Activated CD4-positive, alpha-beta T cell treated with anti-CD3 and anti-CD28 coated beads for 48 hours (primary cell): ENCODE measurements at regions not wholly inside any gene's neighbourhood (a gene's known extent, or its start where the extent isn't known, plus 50 kb on each side); places are given as distances from the start of the nearest gene placed in this dataset.

ENCODE experiments used
- DNase-seq: peaks from one replicate; pipeline ENCODE4 v3.0.0-alpha.2; 2020

DNA sequence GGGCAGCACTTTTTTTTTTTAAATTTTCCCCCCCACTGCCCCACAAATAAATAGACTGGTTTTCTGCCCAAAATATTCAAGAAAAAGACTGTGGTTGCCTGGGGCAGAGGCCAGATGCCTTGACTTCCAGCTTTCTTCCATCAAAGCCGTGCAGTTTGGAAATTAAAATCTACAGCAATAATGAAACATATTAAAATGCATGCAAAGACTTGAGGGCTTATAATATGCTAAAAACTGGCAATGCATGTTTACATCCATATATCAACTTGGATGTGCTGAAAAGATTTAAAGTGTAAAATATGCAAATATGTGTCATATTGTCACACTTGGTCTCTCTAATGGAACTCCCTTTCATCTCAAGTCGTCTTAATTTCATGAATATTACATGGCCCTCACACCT, 2036.2 kb upstream of the PIK3C3 start:
- no peak for DNase-seq

GRCh38 chr18:39913672-39914366, 2041.2 kb upstream of the PIK3C3 start:
- DNase-seq, result no peak

GRCh38 chr18:39911716-39912115, 2043.3 kb upstream of the PIK3C3 start:
- DNase-seq, result no peak

GRCh38 chr18:39909706-39910105, 2045.3 kb upstream of the PIK3C3 start:
- no peak for DNase-seq

GRCh38 chr18:39886136-39886535, 2068.9 kb upstream of the PIK3C3 start:
- DNase-seq, result no peak

GRCh38 chr18:39872651-39873050, 2082.4 kb upstream of the PIK3C3 start:
- DNase-seq, result no peak

GRCh38 chr18:39871961-39872360, 2083.1 kb upstream of the PIK3C3 start:
- no peak for DNase-seq

GRCh38 chr18:39870591-39870990, 2084.4 kb upstream of the PIK3C3 start:
- no peak for DNase-seq

DNA sequence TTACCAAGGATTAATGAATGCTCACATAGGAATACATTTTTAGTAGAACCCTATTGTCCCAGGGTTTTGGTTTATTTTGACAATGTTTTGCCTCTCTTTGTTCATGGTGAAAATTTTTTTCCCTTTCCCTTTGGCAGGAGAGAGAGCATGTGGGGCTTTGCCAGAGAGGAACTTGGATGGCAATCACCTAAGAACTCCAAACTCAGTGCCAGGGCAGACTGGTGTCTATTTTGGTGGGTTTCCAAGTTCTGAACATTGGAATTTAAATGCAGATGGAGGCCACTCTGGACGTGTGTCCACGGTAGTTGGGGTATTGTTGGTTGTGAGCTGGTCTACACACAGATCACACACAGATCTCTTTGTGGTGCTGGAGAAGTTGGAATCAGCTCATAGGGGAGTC, 2091.1 kb upstream of the PIK3C3 start:
- no peak for DNase-seq

DNA sequence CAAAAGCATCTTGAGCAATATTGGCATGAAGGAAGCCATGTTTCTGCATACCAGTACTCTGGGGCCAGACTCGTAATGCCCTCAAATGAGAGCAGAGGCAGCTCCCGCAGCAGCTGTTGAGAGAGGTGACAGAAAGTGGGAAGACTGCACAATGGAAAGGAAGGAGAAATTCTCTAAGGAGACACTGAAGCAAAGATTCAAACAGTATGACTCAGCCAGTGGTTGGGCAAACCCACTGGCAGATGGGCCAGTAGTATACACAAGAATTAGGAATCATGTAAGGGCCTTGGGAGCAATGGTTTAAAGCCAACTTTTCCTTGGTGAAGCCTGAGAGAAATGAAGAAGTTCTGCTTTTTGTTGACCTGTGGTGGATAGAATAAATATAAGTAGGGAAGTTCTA, 2092.7 kb upstream of the PIK3C3 start:
- no peak for DNase-seq

DNA sequence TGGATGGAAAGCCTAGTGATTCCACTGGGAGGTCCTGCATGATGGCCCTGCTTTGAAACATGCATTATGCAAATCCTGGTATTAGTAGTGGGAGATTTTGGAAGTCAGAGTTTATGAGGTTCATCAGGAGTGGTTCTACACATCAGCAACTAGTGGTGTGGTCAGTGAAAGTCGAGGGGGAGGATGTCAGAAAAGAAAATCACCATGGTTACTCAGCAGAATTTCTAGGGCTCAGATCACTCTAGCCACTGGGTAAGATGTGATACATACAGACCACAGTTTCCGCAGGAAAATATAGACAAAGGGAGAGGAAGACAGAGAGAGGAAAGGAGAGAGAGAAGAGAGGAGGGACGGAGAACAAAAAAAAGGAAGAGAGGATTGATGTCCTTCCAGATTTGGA, 2100.7 kb upstream of the PIK3C3 start:
- DNase-seq, result no peak

- no peak for DNase-seq
Observed at GRCh38 chr18:39846265-39846664, 2108.8 kb upstream of the PIK3C3 start.

DNA sequence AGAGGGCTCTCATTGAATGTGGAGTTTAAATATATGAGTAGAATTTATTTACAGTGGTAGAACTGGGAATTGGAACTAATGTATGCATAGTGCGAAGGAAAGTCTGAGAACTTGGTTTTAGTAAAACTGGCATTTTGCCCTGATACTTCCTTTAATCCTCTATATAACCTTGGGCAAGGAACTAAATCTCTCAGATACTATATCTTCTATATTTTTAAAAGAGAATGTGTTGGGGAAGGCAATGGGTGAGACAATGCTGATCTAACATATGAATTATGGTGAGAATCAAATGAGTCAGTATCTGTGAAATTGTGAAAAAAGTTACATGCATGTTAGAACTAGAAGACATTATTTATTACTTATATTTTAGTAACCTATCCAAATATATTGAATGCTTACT, 2109.4 kb upstream of the PIK3C3 start:
- DNase-seq, result no peak

GRCh38 chr18:39845106-39845505, 2109.9 kb upstream of the PIK3C3 start:
- no peak for DNase-seq

DNA sequence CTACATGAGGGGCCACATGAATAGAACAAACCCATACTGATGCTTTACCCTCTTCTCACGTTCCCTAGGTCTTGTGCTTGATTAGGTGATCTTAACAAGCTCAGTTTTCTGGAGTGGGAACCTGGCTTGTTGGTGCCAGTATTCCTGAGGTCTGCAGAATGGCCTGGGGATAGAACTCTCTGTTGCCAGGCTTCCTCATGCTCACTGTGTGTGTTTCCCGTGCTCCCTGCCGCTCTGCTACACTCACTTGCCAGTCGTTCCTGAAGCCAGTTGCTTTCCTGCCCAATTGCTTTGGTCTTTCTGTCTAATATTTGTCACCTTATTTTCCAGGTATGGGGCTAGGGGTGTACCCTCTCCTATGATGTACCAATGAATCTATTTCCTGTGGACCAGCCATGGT, 2111.5 kb upstream of the PIK3C3 start:
- no peak for DNase-seq

GRCh38 chr18:39842366-39842914, 2112.6 kb upstream of the PIK3C3 start:
- DNase-seq, result no peak

- DNase-seq, result no peak
Observed at GRCh38 chr18:39841482-39842365, 2113.3 kb upstream of the PIK3C3 start.

- no peak for DNase-seq
Observed at GRCh38 chr18:39840856-39841481, 2114.1 kb upstream of the PIK3C3 start.

DNA sequence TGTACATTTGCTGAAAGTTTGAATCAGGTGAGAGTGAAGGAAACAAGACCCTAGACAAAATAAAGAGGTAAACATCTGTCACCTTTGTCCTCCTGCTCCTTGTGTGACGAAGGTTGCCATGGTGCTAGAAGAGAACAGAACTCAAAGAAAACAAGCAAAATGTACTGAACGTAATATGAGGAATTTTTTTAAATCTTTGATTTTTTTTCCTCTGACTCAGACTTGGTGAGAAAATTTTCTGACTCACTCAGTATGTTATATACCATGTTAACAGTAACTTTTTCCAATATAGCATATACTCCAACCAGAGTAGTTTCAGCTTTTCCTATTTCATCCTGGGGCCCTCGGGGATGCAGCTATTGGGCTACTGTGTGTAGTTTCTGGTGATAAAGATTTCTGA, 2114.6 kb upstream of the PIK3C3 start:
- no peak for DNase-seq

- no peak for DNase-seq
Observed at GRCh38 chr18:39839782-39840181, 2115.3 kb upstream of the PIK3C3 start.

GRCh38 chr18:39838831-39839230, 2116.2 kb upstream of the PIK3C3 start:
- DNase-seq, result no peak

DNA sequence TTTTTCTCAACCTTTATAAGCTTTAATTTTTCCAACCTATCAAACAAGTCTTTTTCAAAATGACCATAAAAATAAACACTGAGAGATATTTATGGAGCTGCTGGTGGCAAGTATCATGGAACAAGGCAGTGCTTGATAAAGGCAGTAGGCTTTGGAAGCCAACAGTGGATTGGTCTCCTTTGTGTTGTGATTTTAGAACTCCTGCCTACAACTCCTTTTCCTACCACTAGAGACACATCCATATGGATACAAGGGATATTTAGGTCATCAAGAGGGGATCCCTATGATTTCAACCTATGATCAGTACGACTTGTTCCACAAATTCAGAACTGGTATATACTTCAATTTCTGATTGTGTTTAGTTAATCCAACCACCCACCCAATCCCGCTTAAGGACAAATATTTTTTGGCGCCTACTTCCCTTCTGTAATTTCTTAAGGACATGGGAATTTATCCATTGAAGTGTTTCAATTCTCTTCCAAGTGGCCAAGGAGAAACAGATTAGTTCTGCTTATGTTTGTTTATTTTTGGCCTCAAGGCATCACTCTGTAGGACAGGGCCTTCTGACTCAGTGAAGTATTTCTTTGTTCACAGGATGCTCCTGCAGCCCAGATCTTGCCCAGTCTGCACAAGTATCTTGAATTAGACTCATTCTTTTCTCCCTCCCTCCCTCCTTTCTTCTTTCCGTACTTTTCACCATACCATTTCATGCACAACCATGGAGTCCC, 2119.6 kb upstream of the PIK3C3 start:
- no peak for DNase-seq

DNA sequence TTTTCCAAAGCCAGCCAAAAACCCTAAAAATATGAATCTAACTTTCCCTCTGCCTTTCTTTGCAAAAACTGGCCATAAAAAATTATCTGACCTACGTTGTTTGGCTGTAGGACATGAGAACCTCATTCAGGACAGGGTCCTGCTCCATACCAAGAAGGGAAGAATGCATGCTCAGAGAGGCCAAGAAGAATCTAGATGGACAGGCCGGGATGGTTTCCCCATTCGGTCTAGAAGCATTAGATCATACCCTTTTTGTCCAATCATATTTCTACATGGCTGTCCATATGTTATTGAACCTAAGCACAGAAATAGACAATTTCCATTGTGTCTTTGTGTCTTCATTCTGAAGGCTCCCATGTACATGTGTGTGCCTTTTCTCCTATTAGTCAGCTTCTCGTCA, 2120.4 kb upstream of the PIK3C3 start:
- no peak for DNase-seq
